K562 (cell line): ENCODE measurements at regions not wholly inside any gene's neighbourhood (a gene's known extent, or its start where the extent isn't known, plus 50 kb on each side); places are given as distances from the start of the nearest gene placed in this dataset.

ENCODE experiments used
- ARHGAP35 ChIP-seq: fragments of 450-650 bp; IDR thresholded peaks from 2 replicates; pipeline ENCODE4 v1.6.1; 2018; ENCODE audit not compliant: partially characterized antibody
- CXXC5 ChIP-seq: fragments of 250-450 bp; sonication (Bioruptor Pico); IDR thresholded peaks from 2 replicates; pipeline ENCODE4 v1.8.0; 2022; ENCODE audit warnings: inconsistent platforms, mild to moderate bottlenecking, moderate library complexity
- DPF2 ChIP-seq: fragments of 450-650 bp; IDR thresholded peaks from 2 replicates; pipeline ENCODE4 v1.6.1; 2016
- FOXK2 ChIP-seq, 2 experiments: fragments of 450-650 bp; IDR thresholded peaks in 1 of 2; conservative IDR thresholded peaks in 1 of 2; 2 replicates each; pipeline ENCODE4 v1.6.1; 2016; ENCODE audit warnings: low read depth in 2 of 2, mild to moderate bottlenecking in 1 of 2
- JUND ChIP-seq, 2 experiments: IDR thresholded peaks; 2 replicates in 1 of 2; 3 replicates in 1 of 2; pipeline ENCODE4 v1.6.1; 2011; ENCODE audit warnings: borderline replicate concordance in 2 of 2, low read depth in 2 of 2, low read length in 2 of 2, improper control_type of control experiment in 1 of 2, missing biosample characterization in 1 of 2, missing genetic modification characterization in 1 of 2, missing genetic modification reagents in 1 of 2
- L3MBTL2 ChIP-seq: fragments of 450-650 bp; IDR thresholded peaks from 2 replicates; pipeline ENCODE4 v1.6.1; 2016; ENCODE audit warnings: mild to moderate bottlenecking, moderate library complexity
- LARP7 ChIP-seq: fragments of 450-650 bp; IDR thresholded peaks from 2 replicates; pipeline ENCODE4 v1.6.1; 2016
- LEF1 ChIP-seq: fragments of 450-650 bp; IDR thresholded peaks from 2 replicates; pipeline ENCODE4 v1.6.1; 2016; ENCODE audit warnings: mild to moderate bottlenecking
- MBD2 ChIP-seq: sonication (generic); IDR thresholded peaks from 2 replicates; pipeline ENCODE4 v1.6.1; 2016; ENCODE audit warnings: low read depth, borderline replicate concordance
- MEF2D ChIP-seq: conservative IDR thresholded peaks from 2 replicates; pipeline ENCODE4 v1.6.1; 2016; ENCODE audit warnings: low read depth, missing genetic modification characterization, missing compliant biosample characterization
- MTA1 ChIP-seq: fragments of 450-650 bp; IDR thresholded peaks from 2 replicates; pipeline ENCODE4 v1.6.1; 2017; ENCODE audit warnings: borderline replicate concordance
- PML ChIP-seq: IDR thresholded peaks from 2 replicates; pipeline ENCODE4 v1.6.1; 2012; ENCODE audit warnings: low read length, inconsistent platforms
- PTTG1 ChIP-seq: fragments of 450-650 bp; IDR thresholded peaks from 2 replicates; pipeline ENCODE4 v1.6.1; 2016; ENCODE audit warnings: low read depth, mild to moderate bottlenecking, missing genetic modification characterization, missing compliant biosample characterization
- PURB ChIP-seq: sonication (generic); formaldehyde crosslinking; IDR thresholded peaks from 2 replicates; pipeline ENCODE4 v1.9.0; 2021; ENCODE audit warnings: low read depth, mild to moderate bottlenecking, missing genetic modification reagents
- RBM17 ChIP-seq: fragments of 200-400 bp; formaldehyde crosslinking; IDR thresholded peaks from 2 replicates; pipeline ENCODE4 v1.6.1; 2017; ENCODE audit warnings: low read depth, mild to moderate bottlenecking, low read length, borderline replicate concordance
- SIN3B ChIP-seq: fragments of 450-650 bp; IDR thresholded peaks from 2 replicates; pipeline ENCODE4 v1.6.1; 2017; ENCODE audit warnings: low read depth, mild to moderate bottlenecking, moderate library complexity
- SMARCC2 ChIP-seq: fragments of 450-650 bp; IDR thresholded peaks from 2 replicates; pipeline ENCODE4 v1.6.1; 2017; ENCODE audit warnings: antibody characterized with exemption, moderate library complexity, mild to moderate bottlenecking, low read depth
- SMC3 ChIP-seq: conservative IDR thresholded peaks from 2 replicates; pipeline ENCODE4 v1.6.1; 2011; ENCODE audit warnings: low read depth, low read length, improper control_type of control experiment; ENCODE audit not compliant: insufficient read depth
- XRCC5 ChIP-seq: fragments of 200-400 bp; formaldehyde crosslinking; IDR thresholded peaks from 2 replicates; pipeline ENCODE4 v1.6.1; 2017; ENCODE audit warnings: low read depth, mild to moderate bottlenecking, low read length
- ZC3H4 ChIP-seq: sonication (generic); formaldehyde crosslinking; IDR thresholded peaks from 2 replicates; pipeline ENCODE4 v1.9.0; 2021; ENCODE audit warnings: missing genetic modification reagents, borderline replicate concordance
- ZNF316 ChIP-seq: fragments of 450-650 bp; IDR thresholded peaks from 2 replicates; pipeline ENCODE4 v1.6.1; 2016
- ZNF830 ChIP-seq: fragments of 250-450 bp; sonication (Bioruptor Pico); IDR thresholded peaks from 2 replicates; pipeline ENCODE4 v1.5.0; 2021; ENCODE audit warnings: mild to moderate bottlenecking
- TF ChIP-seq, protein P1 (sequence below), 2 experiments: fragments of 450-650 bp; conservative IDR thresholded peaks; 2 replicates each; pipeline ENCODE4 v1.6.1; 2017; ENCODE audit warnings: mild to moderate bottlenecking in 2 of 2, moderate library complexity in 2 of 2
- TF ChIP-seq, protein P2 (sequence below), 2 experiments: fragments of 450-650 bp; IDR thresholded peaks; 2 replicates each; pipeline ENCODE4 v1.6.1; 2016
- TF ChIP-seq, protein P3 (sequence below): fragments of 450-650 bp; formaldehyde crosslinking; IDR thresholded peaks from 2 replicates; pipeline ENCODE4 v1.4.0; 2020; ENCODE audit warnings: mild to moderate bottlenecking, moderate library complexity

DNA sequence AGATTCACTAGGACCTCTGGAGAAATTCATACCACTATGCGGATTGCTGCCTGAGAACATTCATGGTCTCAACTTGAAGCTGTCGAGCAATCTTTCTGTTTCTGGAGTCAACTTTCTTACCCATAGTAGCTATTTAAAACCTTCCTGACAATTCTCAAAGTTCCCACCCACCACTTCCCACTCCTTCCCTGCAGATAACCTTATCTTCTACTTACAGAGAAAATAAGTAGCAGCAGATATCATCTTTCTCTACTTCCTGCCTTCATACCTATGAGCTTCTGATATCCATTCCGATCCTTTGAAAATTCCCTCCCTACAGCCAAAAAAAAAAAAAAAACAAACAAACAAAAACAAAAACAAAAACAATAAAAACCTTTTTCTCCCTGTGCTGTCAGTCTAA is 81.2 kb upstream of the CYRIA start (continued):
- TF ChIP-seq RBM17 (no peak), SMC3 (no peak), LARP7 (0 out of 2 replicates have a peak, but pooled peaks have one; percentile 40), SIN3B (no peak), DPF2 (peak; percentile 84), CXXC5 (CRISPR knock-in tag) (0 out of 2 replicates have a peak, but pooled peaks have one; percentile 35), XRCC5 (no peak), PML (peak; percentile 42; the same call in 1 of the 2 replicates), SMARCC2 (peak; percentile 71), ZC3H4 (CRISPR knock-in tag) (no peak), L3MBTL2 (no peak), ARHGAP35 (no peak), ZNF316 (no peak), PURB (no peak), PTTG1 (tag) (no peak), ZNF830 (CRISPR knock-in tag) (no peak), LEF1 (0 out of 2 replicates have a peak, but pooled peaks have one; percentile 25), JUND (IDR thresholded peaks at IDR 0.05; ENCODE audit: borderline replicate concordance, low read depth, low read length) (peak; percentile 22; the same call in 1 of the 2 replicates), JUND (tag; IDR thresholded peaks at IDR 0.05; ENCODE audit: borderline replicate concordance, low read depth, low read length) (no peak; the same call in 2 of the 3 replicates), FOXK2 (conservative IDR thresholded peaks at IDR 0.05 in 1 of 2, IDR thresholded peaks at IDR 0.05 in 1 of 2; ENCODE audit: low read depth in 2 of 2) (no peak), MTA1 (peak; percentile 66; the same call in 1 of the 2 replicates), MBD2 (no peak), MEF2D (tag) (peak; percentile 62; the same call in 1 of the 2 replicates)
- TF ChIP-seq, protein P1, sequence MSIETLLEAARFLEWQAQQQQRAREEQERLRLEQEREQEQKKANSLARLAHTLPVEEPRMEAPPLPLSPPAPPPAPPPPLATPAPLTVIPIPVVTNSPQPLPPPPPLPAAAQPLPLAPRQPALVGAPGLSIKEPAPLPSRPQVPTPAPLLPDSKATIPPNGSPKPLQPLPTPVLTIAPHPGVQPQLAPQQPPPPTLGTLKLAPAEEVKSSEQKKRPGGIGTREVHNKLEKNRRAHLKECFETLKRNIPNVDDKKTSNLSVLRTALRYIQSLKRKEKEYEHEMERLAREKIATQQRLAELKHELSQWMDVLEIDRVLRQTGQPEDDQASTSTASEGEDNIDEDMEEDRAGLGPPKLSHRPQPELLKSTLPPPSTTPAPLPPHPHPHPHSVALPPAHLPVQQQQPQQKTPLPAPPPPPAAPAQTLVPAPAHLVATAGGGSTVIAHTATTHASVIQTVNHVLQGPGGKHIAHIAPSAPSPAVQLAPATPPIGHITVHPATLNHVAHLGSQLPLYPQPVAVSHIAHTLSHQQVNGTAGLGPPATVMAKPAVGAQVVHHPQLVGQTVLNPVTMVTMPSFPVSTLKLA (conservative IDR thresholded peaks at IDR 0.05): no peak
- TF ChIP-seq, protein P2, sequence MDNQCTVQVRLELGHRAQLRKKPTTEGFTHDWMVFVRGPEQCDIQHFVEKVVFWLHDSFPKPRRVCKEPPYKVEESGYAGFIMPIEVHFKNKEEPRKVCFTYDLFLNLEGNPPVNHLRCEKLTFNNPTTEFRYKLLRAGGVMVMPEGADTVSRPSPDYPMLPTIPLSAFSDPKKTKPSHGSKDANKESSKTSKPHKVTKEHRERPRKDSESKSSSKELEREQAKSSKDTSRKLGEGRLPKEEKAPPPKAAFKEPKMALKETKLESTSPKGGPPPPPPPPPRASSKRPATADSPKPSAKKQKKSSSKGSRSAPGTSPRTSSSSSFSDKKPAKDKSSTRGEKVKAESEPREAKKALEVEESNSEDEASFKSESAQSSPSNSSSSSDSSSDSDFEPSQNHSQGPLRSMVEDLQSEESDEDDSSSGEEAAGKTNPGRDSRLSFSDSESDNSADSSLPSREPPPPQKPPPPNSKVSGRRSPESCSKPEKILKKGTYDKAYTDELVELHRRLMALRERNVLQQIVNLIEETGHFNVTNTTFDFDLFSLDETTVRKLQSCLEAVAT (IDR thresholded peaks at IDR 0.05): no peak
- TF ChIP-seq, protein P3, sequence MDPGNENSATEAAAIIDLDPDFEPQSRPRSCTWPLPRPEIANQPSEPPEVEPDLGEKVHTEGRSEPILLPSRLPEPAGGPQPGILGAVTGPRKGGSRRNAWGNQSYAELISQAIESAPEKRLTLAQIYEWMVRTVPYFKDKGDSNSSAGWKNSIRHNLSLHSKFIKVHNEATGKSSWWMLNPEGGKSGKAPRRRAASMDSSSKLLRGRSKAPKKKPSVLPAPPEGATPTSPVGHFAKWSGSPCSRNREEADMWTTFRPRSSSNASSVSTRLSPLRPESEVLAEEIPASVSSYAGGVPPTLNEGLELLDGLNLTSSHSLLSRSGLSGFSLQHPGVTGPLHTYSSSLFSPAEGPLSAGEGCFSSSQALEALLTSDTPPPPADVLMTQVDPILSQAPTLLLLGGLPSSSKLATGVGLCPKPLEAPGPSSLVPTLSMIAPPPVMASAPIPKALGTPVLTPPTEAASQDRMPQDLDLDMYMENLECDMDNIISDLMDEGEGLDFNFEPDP: no peak
